ENCODE measurements at regions not wholly inside any gene's neighbourhood (a gene's known extent, or its start where the extent isn't known, plus 50 kb on each side); places are given as distances from the start of the nearest gene placed in this dataset.
"Not testable (repeated sequence)": the region's sequence is repeated elsewhere in the genome, so short reads cannot be mapped to it uniquely, and the experiment has no call there.

DNA sequence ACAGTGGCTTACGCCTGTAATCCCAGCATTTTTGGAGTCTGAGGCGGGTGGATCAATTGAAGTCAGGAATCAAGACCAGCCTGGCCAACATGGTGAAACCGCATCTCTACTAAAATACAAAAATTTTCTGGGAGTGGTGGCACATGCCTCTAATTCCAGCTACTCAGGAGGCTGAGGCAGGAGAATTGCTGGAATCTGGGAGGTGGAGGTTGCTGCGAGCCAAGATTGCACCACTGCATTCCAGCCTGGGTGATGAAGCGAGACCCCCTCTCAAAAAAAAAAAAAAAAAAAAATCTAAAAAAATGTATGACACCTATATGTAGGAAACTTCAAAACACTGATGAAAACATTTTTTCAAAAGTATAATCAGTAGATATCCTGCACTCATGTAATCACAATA, 242.7 kb upstream of the CHORDC1 start:
- no peak for DNase-seq

DNA sequence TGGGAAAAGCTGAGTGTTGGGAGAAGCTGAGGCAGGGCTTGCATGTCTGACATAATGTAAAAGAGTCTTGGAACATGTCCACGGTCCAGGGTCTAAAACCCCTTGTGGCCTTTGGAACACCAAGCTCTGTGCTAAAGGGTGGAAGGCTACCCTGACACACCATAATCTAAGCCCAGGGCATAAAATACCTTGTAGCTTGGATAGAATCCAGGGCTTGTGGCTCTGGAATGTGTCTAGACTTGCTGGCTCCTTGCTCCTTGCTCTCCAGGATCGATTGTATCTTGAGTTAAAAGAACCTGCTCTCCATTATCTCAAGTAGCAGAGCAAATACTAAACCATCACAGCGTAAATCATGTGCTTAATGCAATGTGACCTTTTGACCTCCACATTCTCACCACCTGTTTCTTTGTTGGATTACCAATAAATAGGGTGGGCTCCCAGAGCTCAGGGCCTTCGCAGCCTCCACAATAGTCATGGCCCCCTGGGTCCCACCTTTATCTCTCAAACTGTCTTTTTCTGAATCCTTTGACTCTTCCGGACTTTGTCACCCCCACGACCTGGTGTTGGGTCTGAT, 232.6 kb upstream of the CHORDC1 start:
- not testable (repeated sequence) for DNase-seq

DNA sequence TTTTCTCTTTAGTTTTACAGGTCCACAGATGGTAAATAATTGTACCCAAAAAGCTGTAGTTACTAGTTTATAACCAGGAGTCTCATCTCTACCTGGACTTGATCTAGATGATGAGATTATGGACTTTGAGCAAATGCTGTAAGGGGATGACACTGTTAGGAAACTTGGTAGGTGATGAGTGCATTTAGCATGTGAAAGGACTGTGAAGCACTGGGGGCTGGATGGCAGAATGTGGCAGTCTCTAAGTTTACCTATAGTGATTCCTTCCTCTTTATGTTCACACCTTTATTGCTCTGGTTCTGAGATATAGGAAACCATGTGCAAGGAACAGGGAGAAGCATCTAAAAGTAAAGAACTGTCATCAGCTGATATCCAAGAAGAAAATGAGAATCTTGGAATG, 230.7 kb upstream of the CHORDC1 start:
- DNase-seq, result no peak

DNA sequence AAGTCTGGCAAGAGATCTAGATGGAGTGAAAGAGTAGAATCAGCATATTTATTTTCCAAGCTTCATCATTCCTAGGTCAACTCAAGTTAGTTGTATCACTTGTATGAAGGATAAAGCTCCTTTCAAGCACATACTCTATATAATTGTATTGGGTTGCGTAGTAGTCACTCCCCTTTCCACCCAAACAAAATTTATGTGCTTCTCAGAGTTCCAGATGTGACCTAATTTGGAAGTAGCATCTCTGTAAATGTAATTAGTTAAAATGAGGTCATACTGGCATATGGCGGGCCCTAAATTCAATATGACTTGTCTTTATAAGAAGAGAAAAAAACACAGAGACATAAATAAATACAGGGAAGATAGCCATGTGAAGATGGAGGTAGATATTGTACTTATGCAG, 226.8 kb upstream of the CHORDC1 start:
- no peak for DNase-seq

DNA sequence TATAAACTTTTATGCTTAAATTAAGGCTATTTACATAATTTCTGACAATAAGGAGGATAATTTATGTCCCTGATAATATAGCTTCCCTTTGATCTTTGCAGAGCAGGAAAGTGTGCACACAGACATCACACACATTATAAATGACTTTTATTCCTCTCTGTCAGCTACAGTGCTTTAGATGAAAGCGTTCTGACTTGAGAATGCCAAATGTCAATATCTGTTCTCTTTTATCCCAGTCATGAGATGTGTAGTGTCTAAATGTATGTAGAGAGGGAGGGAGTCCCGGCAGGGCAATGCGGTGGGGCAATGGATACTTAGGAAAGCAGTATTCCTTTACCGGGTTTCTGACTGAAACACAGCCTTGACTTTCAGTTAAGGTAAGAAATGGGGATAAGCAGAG, 225.4 kb upstream of the CHORDC1 start:
- DNase-seq, result no peak

DNA sequence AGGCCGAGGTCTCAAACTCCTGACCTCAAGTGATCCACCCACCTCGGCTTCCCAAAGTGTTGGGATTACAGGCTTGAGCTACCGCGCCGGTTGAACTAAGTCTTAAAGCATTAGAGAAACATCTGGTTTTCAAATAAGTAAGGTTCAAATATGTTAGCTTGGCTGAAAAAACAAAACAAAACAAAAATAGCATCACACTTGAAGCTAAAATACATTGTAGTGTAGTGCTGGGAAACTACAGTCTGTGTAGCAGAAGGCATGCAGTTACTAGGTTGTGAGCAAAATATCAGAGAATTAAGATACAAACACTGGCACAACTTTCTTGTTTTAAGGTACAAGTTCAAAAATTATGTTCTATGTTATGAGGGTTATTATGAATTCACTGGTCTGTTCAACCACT, 224.8 kb upstream of the CHORDC1 start:
- DNase-seq, result no peak

DNA sequence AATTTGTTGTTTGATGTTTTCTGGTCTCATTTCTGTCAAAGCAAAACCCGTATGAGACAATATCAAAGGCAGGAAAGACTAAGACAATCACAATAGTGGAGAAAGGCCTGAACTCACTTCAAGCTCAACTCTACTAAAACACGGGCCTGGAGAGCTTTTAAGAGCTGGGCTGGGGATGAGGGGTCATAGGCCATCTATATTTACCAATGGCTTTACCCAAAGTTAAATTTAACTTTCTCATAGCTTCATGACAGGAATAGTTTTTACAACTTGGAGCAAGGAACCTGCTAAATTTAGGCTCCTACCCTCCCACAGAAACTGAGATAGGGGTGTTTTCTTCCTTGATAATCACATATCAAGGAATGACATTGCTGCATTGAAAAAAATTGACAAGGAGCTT, 223.4 kb upstream of the CHORDC1 start:
- DNase-seq, result no peak

DNA sequence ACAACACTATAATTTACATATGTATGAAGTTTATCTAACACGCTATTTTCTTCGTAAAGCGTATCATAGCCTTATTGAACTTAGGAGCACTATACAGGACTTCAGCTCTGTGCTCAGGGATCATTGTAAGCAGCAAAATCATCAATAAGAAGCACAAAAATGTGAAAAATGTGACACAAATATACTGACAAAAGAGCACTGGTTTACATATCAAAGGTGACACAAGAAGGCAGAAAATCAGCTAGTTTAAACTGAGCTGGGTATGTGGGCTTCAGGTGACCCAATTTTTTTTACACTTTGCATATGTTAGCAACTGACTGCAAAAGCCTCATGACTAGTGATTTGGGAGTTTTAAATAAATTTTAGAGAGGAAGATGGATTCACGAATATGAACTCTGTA, 215.2 kb upstream of the CHORDC1 start:
- DNase-seq, result no peak

DNA sequence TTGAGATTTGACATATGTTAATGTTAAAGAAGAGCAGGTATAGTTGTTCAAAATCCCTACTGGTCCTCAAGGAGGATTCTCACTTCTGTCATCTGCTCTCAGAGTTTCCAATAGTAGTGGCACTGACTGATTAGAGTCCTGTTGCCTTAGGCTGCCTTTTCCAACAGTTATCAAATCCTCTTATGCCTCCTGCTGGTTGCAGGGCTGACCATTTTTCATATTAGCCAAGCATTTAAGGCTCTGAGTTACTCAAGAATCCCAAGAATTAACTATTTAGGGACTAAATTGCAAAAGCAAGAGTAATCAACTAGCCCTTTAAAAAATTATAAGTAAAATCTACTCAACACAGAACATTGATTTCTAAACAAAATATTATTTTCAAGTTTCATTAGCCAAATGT, 212.0 kb upstream of the CHORDC1 start:
- no peak for DNase-seq

DNA sequence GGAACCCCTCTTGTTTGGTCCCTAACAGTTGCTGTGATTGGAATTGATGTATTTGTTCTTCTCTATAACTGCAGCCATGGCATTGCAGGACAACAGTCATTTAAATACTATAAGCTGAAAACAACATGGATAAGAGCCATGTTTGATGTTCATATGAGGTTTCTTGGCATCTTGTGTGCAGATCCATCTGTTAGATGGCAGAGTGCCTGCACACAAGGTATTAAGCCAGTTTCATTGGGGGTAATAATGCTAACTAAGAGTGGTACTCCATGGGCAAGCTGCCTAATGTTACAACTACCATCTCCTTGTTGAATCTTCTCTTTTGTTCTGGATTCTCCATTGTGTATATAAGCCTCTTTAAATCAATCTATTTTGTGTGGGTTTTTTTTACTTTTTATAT, 206.0 kb upstream of the CHORDC1 start:
- no peak for DNase-seq

DNA sequence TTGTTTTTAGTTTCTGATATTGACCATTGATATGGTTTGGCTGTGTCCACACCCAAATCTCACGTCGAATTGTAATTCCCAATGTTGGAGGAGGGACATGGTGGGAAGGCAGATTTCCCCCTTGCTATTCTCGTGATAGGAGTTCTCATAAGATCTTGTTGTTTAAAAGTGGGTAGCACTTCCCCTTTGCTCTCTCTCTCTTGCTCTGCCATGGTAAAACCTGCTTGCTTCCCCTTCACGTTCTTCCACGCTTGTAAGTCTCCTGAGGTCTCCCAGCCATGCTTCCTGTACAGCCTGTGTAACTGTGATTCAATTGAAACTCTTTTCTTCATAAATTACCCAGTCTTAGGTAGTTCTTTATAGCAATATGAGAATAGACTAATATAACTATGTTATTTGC, 203.6 kb upstream of the CHORDC1 start:
- no peak for DNase-seq

DNA sequence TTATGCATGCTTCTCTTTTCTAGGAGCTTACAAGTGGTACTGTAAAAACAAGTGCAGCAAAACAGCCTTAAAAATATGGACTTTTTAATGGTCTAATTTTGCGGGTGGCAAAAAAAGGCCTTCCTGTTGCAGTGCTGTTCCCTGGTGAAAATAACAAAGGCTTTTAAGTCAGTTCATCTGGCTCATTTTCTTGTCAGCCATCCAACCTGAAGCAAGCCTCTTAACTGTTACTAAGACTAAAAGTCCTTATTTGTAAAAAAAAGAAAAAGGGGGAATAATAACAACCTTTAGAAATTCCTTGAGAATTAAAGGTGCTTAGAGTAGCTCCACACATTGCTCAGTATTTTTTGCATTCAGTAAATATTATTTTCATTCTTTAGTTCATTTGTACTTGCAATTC, 200.5 kb upstream of the CHORDC1 start:
- no peak for DNase-seq

DNA sequence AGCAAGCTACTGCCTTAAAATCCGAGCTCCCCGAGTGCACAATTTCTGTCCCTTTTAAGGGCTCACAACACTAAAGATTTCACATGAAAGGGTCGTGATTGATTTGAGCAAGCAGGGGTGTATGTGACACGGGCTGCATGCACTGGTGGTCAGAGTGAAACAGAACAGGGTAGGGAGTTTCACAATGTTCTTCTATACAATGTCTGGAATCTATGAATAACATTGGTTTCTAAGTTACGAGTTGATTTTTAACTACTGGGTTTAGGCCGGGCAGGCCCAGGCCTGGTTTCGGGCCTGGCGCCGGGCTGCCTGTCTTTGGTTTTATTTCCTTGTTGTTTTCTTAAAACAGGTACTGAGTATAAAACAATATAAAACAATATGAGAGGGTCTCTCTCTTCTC, 199.9 kb upstream of the CHORDC1 start:
- DNase-seq, result not testable (repeated sequence)

DNA sequence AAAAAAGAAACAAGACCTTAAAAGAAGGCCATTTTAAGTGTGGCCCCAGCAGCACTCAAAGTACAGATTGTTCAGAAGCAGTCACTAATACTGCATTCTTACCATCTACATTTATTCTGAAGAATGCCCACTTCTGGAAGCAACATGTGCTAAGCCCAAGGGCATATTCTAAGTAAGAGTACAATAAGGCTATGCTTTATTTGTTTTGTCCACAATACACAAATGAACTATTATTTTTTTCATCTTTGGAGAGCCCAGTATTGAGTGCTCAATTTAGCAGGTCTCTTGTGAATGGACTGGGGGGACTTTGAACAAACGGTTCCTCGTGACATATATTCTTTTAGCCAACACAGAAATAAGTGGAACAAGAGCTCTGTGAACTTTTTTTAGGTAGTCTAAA, 191.4 kb upstream of the CHORDC1 start:
- no peak for DNase-seq

DNA sequence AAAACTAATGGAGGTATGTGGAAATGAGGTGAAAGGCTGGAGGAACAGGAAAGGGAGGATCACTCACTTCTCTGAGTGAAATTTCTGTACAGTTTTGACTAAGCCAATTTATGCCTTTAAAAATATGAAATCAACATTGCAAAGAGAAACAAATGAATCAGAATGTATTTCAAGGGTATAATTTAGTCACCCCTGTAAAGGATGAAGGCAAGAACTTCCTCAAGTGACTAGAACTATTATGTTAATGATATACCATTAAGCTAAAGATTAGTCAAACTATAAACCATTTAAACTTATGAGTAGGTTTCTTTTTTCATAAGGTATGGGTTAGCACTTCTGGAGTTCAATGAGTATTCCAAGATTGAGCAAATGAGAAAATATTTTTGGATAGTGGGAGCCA, 184.5 kb upstream of the CHORDC1 start:
- no peak for DNase-seq

DNA sequence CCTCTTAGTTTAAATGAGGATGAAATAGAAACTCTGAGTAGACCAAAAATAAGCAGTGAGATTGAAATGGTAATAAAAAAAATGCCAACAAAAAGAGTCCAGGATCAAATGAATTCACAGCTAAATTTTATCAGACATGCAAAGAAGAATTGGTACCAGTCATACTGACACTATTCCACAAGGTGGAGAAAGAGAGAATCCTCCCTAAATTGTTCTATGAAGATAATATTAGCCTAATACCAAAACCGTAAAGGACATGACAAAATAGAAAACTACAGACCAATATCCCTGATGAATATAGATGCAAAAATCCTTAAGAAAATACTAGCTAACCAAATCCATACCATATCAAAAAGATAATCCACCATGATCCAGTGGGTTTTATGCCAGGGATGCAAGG, 169.8 kb upstream of the CHORDC1 start:
- no peak for DNase-seq

DNA sequence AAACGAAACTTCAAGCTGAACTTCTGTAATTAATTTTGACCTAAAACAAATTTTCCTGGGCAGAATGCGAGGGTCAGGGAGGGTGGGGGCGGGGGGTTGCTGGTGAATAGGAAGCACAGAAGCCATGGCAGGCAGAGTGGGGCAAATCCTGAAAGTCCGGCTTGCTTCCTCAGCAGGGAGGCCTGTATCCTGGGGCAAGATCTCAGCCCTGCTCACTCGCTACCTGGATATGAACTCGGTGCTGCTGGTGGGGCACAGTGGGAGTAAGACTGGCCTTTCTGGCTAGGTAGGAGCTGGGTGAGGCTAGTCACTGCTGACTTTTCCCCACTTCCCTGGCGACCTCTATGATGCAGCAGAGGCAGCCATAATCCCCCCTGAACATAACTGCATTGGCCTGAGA, 168.9 kb upstream of the CHORDC1 start:
- DNase-seq, result no peak

DNA sequence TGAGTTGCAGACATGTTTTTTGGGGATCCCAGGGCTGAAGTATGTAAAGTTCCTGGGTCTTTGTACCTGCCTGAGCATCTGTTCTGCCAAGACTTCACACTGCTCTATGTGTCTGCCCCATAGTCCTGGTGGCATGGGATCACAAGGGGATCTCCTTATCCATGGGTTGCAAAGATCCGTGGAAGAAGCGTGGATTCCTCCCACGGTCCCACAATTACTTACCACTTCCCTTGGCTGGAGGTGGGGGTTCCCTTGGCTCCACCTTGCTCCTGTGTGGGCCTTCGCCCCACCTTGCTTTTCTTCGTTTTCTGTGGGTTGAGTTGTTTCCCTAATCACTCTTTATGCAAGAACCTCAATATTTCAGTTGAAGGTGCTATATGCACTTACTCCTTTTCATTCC, 157.4 kb upstream of the CHORDC1 start:
- DNase-seq, result no peak

DNA sequence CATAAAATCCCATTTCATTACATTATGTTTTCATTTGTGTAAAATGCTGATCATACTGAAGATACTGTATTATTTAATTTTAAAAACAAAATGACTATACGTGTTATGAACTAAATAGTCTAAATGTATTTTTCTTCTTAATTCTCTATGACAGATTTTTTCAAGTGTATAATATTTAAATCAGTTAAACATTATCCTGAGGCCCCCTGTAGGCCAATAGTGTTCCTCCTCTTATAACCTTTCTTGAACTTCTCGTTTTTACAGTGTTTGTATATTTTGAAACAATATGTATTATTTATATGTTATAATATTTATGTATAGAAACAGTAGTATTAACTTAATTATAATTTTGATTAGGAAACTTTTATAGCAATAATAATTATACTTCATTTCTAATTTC, 151.1 kb upstream of the CHORDC1 start:
- no peak for DNase-seq

DNA sequence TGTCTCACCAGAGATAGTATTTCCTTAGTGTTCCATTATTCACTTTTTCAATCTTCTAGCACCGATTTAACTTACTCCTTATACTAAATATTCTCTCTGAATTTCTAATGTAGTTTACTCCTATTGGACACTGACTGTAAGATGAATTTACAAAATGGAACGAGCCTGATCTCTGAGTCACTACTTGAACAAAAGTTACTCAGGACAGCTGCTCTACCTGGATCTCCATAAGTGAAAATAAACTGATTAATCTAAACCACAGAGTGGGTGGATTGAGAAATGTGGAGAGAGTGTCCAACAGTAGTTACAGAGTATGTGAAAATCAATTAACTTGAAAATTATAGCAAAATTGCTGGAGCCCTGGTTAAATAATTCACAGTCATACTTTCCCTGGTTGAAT, 141.7 kb upstream of the CHORDC1 start:
- DNase-seq, result no peak

DNA sequence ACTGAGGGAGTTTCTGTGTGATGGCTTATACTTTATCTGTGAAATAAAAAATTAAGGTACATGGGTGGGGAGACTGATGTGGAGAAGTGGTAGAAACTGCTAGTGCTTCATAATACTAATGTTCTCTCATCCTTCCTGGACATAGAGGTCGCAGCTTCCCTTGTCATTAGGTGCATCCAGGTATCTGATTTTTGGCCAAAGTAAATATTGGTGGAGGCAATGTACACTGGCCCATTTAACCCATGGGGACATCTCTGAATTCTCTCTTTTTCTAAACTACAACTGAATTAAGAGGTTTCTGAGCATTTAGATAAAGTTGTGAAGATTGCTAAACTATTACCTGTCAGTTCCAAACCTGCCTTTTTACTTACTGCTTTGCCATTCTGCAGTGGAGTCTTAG, 140.9 kb upstream of the CHORDC1 start:
- no peak for DNase-seq

DNA sequence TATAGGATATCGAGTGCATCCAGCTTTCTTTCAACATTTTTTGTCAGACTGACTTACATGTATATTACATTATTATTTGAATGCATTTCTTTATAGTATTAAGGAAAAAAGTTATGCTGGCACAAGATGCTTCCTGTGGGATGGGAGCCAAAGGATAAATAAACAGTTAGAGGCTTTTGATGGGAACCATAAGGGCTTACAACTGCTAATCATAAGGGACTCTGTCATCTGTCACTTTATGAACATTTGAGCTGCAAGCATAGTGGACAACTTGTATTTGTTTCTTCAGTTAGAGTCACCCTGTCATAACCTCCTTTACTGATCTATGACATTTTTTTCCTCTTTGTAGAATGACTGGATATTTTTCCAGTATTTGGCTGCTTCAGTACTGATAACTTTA, 132.4 kb upstream of the CHORDC1 start:
- DNase-seq, result no peak

DNA sequence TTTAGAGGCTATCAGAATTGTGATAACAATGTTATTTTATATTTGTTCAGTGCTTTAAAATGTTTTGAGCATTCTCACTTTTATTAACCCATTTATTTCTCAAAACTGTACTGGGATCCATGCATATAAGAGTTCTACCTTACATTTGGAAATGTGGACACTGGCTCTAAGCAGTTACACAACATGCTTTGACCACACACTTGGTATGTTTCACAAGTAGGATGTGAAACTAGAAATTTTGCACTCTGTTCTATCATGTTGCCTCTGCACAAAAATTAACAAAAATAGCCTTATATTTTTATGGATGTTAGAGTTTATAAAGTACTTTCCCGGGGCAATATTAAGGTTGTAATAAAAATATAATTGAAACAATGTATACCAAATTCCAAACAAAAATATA, 126.9 kb upstream of the CHORDC1 start:
- DNase-seq, result no peak

DNA sequence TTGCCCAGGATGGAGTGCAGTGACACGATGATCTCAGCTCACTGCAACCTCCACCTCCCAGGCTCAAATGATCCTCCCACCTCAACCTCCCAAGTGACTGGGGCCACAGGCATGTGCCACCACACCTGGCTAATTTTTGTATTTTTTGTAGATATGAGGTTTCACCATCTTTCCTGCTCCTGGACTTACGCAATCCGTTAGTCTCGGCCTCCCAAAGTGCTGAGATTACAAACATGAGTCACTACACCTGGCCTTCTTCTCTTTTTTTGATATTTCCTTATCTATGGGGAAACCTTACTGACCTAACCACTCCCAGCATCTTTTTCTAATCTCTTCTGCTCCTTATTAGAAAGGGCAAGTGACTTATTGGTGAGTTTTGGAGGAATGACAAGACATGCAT, 121.7 kb upstream of the CHORDC1 start:
- DNase-seq, result no peak

DNA sequence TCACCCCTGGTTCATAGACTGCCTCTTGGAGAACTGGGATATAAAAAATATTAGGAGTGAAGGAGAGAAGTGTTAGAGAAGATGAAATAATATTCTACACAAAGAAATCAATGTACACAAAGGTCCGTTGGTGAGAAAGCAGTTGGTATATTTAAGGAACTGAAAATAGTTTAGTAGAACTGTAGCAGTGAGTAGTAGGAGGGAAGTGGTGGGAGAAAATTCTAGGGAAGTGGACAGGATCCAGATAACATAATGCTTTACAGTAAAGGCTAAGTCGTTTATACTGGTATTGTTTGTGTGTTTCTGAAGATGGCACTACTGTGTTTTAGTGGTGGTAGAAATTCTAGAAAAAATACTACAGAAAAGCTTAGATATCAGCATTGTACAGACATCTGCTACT, 120.8 kb upstream of the CHORDC1 start:
- DNase-seq, result no peak

DNA sequence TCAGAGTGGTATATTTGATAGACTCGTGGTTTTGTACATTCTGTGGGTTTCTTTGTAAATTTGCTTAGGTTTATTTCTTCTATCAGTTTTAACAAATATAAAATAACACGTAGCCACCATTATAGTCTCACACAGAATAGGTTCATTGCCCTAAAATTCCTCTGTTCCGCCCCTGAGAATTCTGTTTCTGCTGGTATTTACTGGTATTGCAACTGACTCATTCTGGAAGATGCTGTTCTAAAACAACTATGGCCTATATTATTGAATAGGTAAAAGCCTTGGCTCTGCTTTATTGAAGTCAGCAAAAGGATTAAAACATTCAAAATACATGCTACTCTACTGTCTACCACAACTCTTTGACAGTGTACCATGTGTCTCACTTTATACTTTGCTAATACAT, 119.1 kb upstream of the CHORDC1 start:
- no peak for DNase-seq
